Activated CD4-positive, alpha-beta T cell treated with anti-CD3 and anti-CD28 coated beads for 36 hours (primary cell): ENCODE measurements at regions not wholly inside any gene's neighbourhood (a gene's known extent, or its start where the extent isn't known, plus 50 kb on each side); places are given as distances from the start of the nearest gene placed in this dataset.

Experiments used
- ATAC-seq: fragments of 200-7000 bp; cut with Tn5 transposase; one replicate; pipeline ENCODE4 v1.10.0; 2021; ENCODE audit warnings: mild to moderate bottlenecking, moderate library complexity
- CTCF ChIA-PET: fragments of 350-600 bp; sonication (Branson Sonifier 250); formaldehyde crosslinking; loops from one replicate; lab custom pipeline; 2021; ENCODE audit warnings: antibody characterized with exemption; lab: Charles Lee
- POLR2A ChIA-PET: fragments of 350-600 bp; sonication (Branson Sonifier 250); formaldehyde crosslinking; loops from one replicate; lab custom pipeline; 2021; ENCODE audit warnings: antibody characterized with exemption, inconsistent platforms; lab: Charles Lee
- DNase-seq: peaks from one replicate; pipeline ENCODE4 v3.0.0-alpha.2; 2020
- H3K27ac Mint-ChIP-seq: one replicate; pipeline ENCODE4 v1.8.0; 2021; ENCODE audit warnings: mixed read lengths
- H3K27me3 Mint-ChIP-seq: one replicate; pipeline ENCODE4 v1.8.0; 2021; ENCODE audit warnings: mixed read lengths
- H3K36me3 Mint-ChIP-seq: one replicate; pipeline ENCODE4 v1.8.0; 2021; ENCODE audit warnings: low read depth, mixed read lengths
- H3K4me1 Mint-ChIP-seq: one replicate; pipeline ENCODE4 v1.8.0; 2021; ENCODE audit warnings: mixed read lengths
- H3K4me3 Mint-ChIP-seq: one replicate; pipeline ENCODE4 v1.8.0; 2021; ENCODE audit warnings: mild to moderate bottlenecking, moderate library complexity, mixed read lengths
- H3K9me3 Mint-ChIP-seq: one replicate; pipeline ENCODE4 v1.8.0; 2021; ENCODE audit warnings: low read depth, mixed read lengths
- intact Hi-C, 2 experiments: fragments of 100-400 bp; cut with DNase I in 1 of 2; cut with micrococcal nuclease in 1 of 2; formaldehyde crosslinking; loops; one replicate each; pipeline versions ENCODE4 v1.14.2 to v1.15.1; 2022 to 2024; cut with DNase I, micrococcal nuclease

- H3K9me3 Mint-ChIP-seq: no peaks in the 10 kb centered on the region
- ChIA-PET POLR2A (interaction anchor here (0.6 to 0.7 kb wide), 2 partner anchors 9 to 333 kb away, joined by 3 to 4 read pairs; no protein-coding TSS in a partner anchor), CTCF (interaction anchor here (0.6 to 6.9 kb wide), 40 partner anchors 12 to 951 kb away, joined by 3 to 135 read pairs (median 4); partner anchors contain the start of gene CHN1)
- peaks cover 3% of the 10 kb centered on the region for H3K27me3 Mint-ChIP-seq
- H3K4me1 Mint-ChIP-seq: no peaks in the 10 kb centered on the region
- no peaks in the 10 kb centered on the region for H3K36me3 Mint-ChIP-seq
- intact Hi-C loops: no loop called here
- peak; percentile 80 for DNase-seq
- H3K27ac Mint-ChIP-seq: no peak overlapping the region
- ATAC-seq: peak; percentile 99
- no peak overlapping the region for H3K4me3 Mint-ChIP-seq
These were observed 67.0 kb downstream of the CHRNA1 start for GRCh38 chr2:174697255-174697654.

- H3K9me3 Mint-ChIP-seq: no peaks in the 10 kb centered on the region
- no peaks in the 10 kb centered on the region for H3K36me3 Mint-ChIP-seq
- intact Hi-C loops: no loop called here
- DNase-seq (no peak), ATAC-seq (no peak)
- peaks cover 3% of the 10 kb centered on the region for H3K27me3 Mint-ChIP-seq
- CTCF ChIA-PET: interaction anchor here (0.8 to 6.9 kb wide), 16 partner anchors 10 to 509 kb away, joined by 3 to 135 read pairs (median 4); no protein-coding TSS in a partner anchor
- H3K4me3 Mint-ChIP-seq: no peak overlapping the region
- POLR2A ChIA-PET: no interaction called here
- no peaks in the 10 kb centered on the region for H3K4me1 Mint-ChIP-seq
- H3K27ac Mint-ChIP-seq: no peak overlapping the region
These were observed 69.4 kb downstream of the CHRNA1 start for GRCh38 chr2:174694920-174695319.

DNA sequence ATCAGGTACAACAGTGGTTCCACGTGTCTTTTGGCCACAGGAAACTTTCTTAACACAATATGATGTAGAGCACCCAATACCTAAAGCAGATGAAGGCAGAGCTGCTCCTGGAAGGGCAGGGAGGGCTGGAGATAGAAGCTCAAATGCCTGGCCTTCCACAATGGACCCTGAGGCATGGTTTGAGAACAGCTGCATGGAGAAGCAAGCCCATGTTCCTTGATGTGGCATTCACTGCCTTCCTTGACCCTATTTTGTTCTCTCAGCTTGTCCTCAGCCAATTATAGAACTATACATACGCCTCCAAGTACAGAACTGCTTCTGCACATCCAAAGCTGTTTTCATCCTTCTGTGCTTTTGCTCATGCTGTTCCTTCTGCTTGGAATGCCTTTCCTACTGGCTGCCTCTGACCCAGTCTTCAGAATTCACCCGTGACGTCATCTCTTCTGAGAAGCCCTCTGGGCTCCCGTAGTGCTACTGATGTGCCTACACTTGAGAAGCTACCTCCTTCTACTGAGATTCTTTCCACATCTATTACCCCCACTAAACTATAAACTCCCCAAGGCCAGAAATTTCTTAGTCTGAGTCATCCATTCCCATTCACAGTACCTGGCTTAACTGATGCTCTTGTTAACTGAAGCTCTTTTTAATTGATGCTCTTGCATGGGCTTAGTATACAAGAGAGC lies 69.9 kb downstream of the CHRNA1 start:
- Mint-ChIP-seq H3K27me3 (peaks cover 3% of the 10 kb centered on the region), H3K36me3 (no peaks in the 10 kb centered on the region), H3K9me3 (no peaks in the 10 kb centered on the region), H3K4me3 (no peak overlapping the region), H3K27ac (no peak overlapping the region), H3K4me1 (no peaks in the 10 kb centered on the region)
- no peak for DNase-seq
- CTCF ChIA-PET: interaction anchor here (1.0 to 6.9 kb wide), 15 partner anchors 9 to 509 kb away, joined by 3 to 135 read pairs (median 4); no protein-coding TSS in a partner anchor
- POLR2A ChIA-PET: no interaction called here
- ATAC-seq: no peak
- intact Hi-C loops: no loop called here

DNA sequence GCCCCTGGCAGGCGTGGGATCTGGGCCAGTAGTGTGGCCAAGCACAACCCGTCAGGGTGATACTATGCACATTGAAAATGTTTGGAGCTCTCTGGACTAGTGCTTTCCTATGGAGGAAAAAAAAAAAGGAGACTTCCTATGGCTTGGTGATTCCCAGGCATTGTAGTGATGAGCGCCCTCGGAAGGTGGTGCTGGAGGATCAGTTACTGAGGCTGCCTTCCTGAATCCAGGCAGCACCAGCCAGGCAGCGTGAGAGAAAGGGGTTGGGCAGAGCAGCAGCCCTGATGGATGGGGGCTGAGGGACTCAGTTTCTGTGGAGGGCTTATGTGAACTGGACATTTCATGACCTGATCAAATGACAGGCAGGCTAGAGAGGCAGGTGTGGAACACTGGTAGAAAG lies 70.9 kb downstream of the CHRNA1 start:
- H3K4me1 Mint-ChIP-seq: no peaks in the 10 kb centered on the region
- H3K27ac Mint-ChIP-seq: no peak overlapping the region
- peaks cover 3% of the 10 kb centered on the region for H3K27me3 Mint-ChIP-seq
- no peak overlapping the region for H3K4me3 Mint-ChIP-seq
- POLR2A ChIA-PET: interaction anchor here (0.6 kb wide), 1 partner anchor 10 kb away, joined by 5 read pairs; no protein-coding TSS in a partner anchor
- no peak for ATAC-seq
- DNase-seq: no peak
- intact Hi-C loops: no loop called here
- H3K9me3 Mint-ChIP-seq: no peaks in the 10 kb centered on the region
- CTCF ChIA-PET: interaction anchor here (1.2 to 1.7 kb wide), 5 partner anchors 12 to 492 kb away, joined by 3 to 5 read pairs (median 3); no protein-coding TSS in a partner anchor
- no peaks in the 10 kb centered on the region for H3K36me3 Mint-ChIP-seq

DNA sequence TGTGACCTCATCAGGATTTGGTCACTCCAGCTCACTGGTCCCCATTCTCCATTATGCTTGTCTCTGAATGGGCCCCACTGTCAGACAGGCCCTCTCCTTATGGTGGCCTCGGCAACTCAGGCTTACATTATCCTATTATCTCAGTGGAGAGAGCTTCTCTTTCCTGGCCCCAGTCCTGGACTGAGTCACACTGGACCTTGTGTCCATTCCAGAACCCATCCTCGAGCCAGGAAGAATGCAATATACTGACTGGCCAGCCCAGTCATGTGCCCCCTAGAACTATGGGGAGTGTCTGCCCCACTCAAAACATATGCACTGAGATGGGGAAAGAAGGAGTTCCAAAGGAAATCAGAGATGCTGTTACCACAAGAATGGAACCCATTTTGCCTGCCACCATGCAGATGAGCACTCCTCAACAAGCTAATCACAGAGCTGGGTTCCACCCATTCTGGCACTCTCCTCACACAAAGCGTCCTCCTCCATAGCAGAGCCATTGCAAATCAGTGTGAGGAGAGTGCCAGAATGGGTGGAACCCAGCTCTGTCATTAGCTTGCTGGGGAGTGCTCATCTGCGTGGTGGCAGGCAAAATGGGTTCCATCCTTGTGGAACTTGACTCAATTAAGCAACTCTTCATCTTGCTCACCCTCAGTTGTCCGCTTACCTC lies 71.9 kb downstream of the CHRNA1 start:
- no peak overlapping the region for H3K27ac Mint-ChIP-seq
- no peaks in the 10 kb centered on the region for H3K36me3 Mint-ChIP-seq
- no peak overlapping the region for H3K4me3 Mint-ChIP-seq
- ATAC-seq (no peak), DNase-seq (no peak)
- intact Hi-C loops: no loop called here
- H3K4me1 Mint-ChIP-seq: peaks cover 4% of the 10 kb centered on the region
- ChIA-PET POLR2A (no interaction called here), CTCF (interaction anchor here (0.5 to 1.7 kb wide), 7 partner anchors 13 to 447 kb away, joined by 3 to 5 read pairs (median 3); no protein-coding TSS in a partner anchor)
- H3K9me3 Mint-ChIP-seq: no peaks in the 10 kb centered on the region
- H3K27me3 Mint-ChIP-seq: peaks cover 3% of the 10 kb centered on the region

DNA sequence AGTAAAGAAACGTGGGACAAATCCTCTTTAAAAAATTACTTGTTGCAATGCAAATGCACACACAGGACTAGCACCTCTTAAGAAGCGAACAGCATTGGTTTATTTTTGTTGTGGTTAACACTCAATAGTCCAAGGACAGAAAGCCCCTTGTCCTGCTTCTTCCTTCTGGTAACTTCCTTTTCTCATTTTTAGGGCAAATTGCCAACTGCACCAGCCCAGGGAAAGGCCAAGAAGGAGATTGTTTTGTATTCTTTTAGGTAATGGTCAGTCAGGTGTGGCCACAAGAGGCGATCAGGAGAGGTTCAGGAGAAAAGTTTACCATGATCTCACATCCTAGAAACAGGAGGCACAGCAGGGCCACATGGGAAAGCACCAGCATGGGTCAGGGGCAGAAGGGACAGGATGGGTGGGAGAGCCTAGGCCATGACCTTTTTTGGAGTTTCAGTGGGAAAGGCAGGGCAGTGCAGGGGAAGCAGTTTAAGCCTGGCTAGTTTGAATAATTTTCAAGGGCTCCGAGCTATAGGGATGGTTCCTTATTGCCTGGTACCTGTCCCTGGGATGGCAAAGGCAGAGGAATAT lies 73.0 kb downstream of the CHRNA1 start:
- DNase-seq: no peak
- Mint-ChIP-seq H3K4me3 (no peak overlapping the region), H3K4me1 (peaks cover 10% of the 10 kb centered on the region), H3K36me3 (no peaks in the 10 kb centered on the region), H3K9me3 (no peaks in the 10 kb centered on the region), H3K27ac (no peak overlapping the region), H3K27me3 (peaks cover 3% of the 10 kb centered on the region)
- intact Hi-C loops: no loop called here
- no peak for ATAC-seq
- CTCF ChIA-PET: interaction anchor here (0.6 to 8.2 kb wide), 3 partner anchors 37 to 228 kb away, joined by 3 to 172 read pairs (median 3); no protein-coding TSS in a partner anchor
- POLR2A ChIA-PET: interaction anchor here (0.6 kb wide), 1 partner anchor 30 kb away, joined by 3 read pairs; no protein-coding TSS in a partner anchor

DNA sequence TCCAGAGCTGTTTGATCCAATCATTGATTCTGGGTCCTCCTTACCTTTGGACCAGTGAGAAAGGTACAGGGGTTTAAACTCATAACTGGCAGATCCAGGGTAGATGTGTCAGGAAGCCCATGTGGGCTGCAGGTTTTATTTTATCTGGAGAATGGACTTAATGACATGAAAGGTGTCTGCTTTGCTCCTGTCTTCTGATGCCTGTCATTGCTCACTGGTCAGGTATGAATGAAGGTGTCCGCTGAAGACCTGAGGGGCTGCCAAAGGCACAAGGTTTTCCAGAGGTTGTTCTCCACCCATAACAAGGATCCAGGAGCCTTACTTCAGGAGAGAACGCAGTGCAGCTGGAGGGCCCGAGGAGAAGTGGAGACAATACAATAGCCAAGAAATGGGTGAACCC lies 74.2 kb downstream of the CHRNA1 start:
- H3K4me3 Mint-ChIP-seq: no peak overlapping the region
- no peak for ATAC-seq
- ChIA-PET POLR2A (interaction anchor here (0.6 kb wide), 1 partner anchor 85 kb away, joined by 3 read pairs; no protein-coding TSS in a partner anchor), CTCF (interaction anchor here (1.0 to 8.2 kb wide), 7 partner anchors 23 to 230 kb away, joined by 3 to 172 read pairs (median 4); no protein-coding TSS in a partner anchor)
- H3K36me3 Mint-ChIP-seq: no peaks in the 10 kb centered on the region
- peaks cover 3% of the 10 kb centered on the region for H3K27me3 Mint-ChIP-seq
- H3K27ac Mint-ChIP-seq: no peak overlapping the region
- H3K4me1 Mint-ChIP-seq: peaks cover 13% of the 10 kb centered on the region
- H3K9me3 Mint-ChIP-seq: no peaks in the 10 kb centered on the region
- DNase-seq: no peak
- intact Hi-C loops: no loop called here

- POLR2A ChIA-PET: interaction anchor here (0.6 kb wide), 2 partner anchors 9 to 124 kb away, joined by 3 to 4 read pairs; no protein-coding TSS in a partner anchor
- Mint-ChIP-seq H3K27me3 (no peaks in the 10 kb centered on the region), H3K36me3 (no peaks in the 10 kb centered on the region), H3K9me3 (no peaks in the 10 kb centered on the region), H3K27ac (no peak overlapping the region), H3K4me3 (no peak overlapping the region), H3K4me1 (peaks cover 19% of the 10 kb centered on the region)
- intact Hi-C loops: loop anchor here (1.0 to 2.0 kb wide), 4 partner anchors 83 to 225 kb away; no protein-coding TSS in a partner anchor
- CTCF ChIA-PET: interaction anchor here (0.6 to 8.8 kb wide), 42 partner anchors 9 to 1623 kb away, joined by 3 to 172 read pairs (median 4); partner anchors contain the start of gene WIPF1
- DNase-seq: no peak
- ATAC-seq: peak; percentile 70
These were observed 76.2 kb downstream of the CHRNA1 start for GRCh38 chr2:174688079-174688478.

- Mint-ChIP-seq H3K27me3 (no peaks in the 10 kb centered on the region), H3K36me3 (no peaks in the 10 kb centered on the region), H3K4me1 (peaks cover 23% of the 10 kb centered on the region), H3K4me3 (no peak overlapping the region), H3K9me3 (no peaks in the 10 kb centered on the region), H3K27ac (no peak overlapping the region)
- DNase-seq (no peak), ATAC-seq (no peak)
- ChIA-PET POLR2A (no interaction called here), CTCF (interaction anchor here (1.0 to 8.8 kb wide), 21 partner anchors 7 to 319 kb away, joined by 3 to 172 read pairs (median 7); partner anchors contain the start of genes CHN1 and WIPF1)
- intact Hi-C loops: no loop called here
These were observed 77.8 kb downstream of the CHRNA1 start for GRCh38 chr2:174686430-174686829.

GRCh38 chr2:174683392-174683759 lies 80.9 kb downstream of the CHRNA1 start:
- Mint-ChIP-seq H3K4me3 (peak overlapping the region; percentile 82), H3K4me1 (peaks cover 46% of the 10 kb centered on the region), H3K36me3 (peaks cover 5% of the 10 kb centered on the region), H3K9me3 (no peaks in the 10 kb centered on the region), H3K27me3 (no peaks in the 10 kb centered on the region), H3K27ac (peak overlapping the region; percentile 90)
- ChIA-PET POLR2A (interaction anchor here (0.6 to 1.1 kb wide), 2 partner anchors 10 to 88 kb away, joined by 3 to 5 read pairs; no protein-coding TSS in a partner anchor), CTCF (interaction anchor here (0.7 to 8.8 kb wide), 13 partner anchors 9 to 221 kb away, joined by 3 to 172 read pairs (median 3); no protein-coding TSS in a partner anchor)
- intact Hi-C loops: loop anchor here (1.0 to 2.0 kb wide), 5 partner anchors 49 to 197 kb away; partner anchors contain the start of gene GPR155 (in 1 of the 2)
- DNase-seq: peak; percentile 34
- ATAC-seq: peak; percentile 53
